B cell (primary cell): ENCODE measurements at regions not wholly inside any gene's neighbourhood (a gene's known extent, or its start where the extent isn't known, plus 50 kb on each side); places are given as distances from the start of the nearest gene placed in this dataset.

ENCODE experiments used
- ATAC-seq: fragments of 200-7000 bp; cut with Tn5 transposase; one replicate; pipeline ENCODE4 v1.10.0; 2021; ENCODE audit warnings: low read depth, mild to moderate bottlenecking, moderate number of reproducible peaks, moderate library complexity
- CTCF ChIA-PET: fragments of 350-600 bp; sonication (Branson Sonifier 250); formaldehyde crosslinking; loops from one replicate; lab custom pipeline; 2021; ENCODE audit warnings: antibody characterized with exemption, inconsistent platforms; lab: Charles Lee
- POLR2A ChIA-PET: fragments of 350-600 bp; sonication (Branson Sonifier 250); formaldehyde crosslinking; loops from one replicate; lab custom pipeline; 2021; ENCODE audit warnings: antibody characterized with exemption; lab: Charles Lee
- DNase-seq: peaks from one replicate; pipeline ENCODE4 v3.0.0; 2013
- H2AFZ ChIP-seq: 2 replicates; pipeline ENCODE4 v1.6.1; 2012; ENCODE audit warnings: mild to moderate bottlenecking, low read depth, low read length; ENCODE audit not compliant: insufficient read depth, poor library complexity, severe bottlenecking
- H3K27ac ChIP-seq, 2 donors: 1 replicate in 1 of 2; 2 replicates in 1 of 2; pipeline ENCODE4 v1.5.1; 2012 to 2013; ENCODE audit warnings: low read length in 2 of 2, mild to moderate bottlenecking in 2 of 2, moderate library complexity in 1 of 2
- H3K27me3 ChIP-seq, 4 experiments: fragments of 200-600 bp in 1 of 4; sonication (generic) in 1 of 4; replicated peaks in 1 of 4; 1 replicate in 2 of 4; 2 replicates in 2 of 4; pipeline versions ENCODE4 v1.6.1 to v1.7.0; 2013 to 2016; ENCODE audit warnings: low read length in 3 of 4, mild to moderate bottlenecking in 2 of 4, mixed read lengths in 1 of 4, moderate library complexity in 1 of 4; ENCODE audit not compliant: insufficient read depth in 4 of 4, control insufficient read depth in 3 of 4; ENCODE audit errors: control extremely low read depth in 1 of 4
- H3K36me3 ChIP-seq, 2 experiments: replicated peaks in 1 of 2; 1 replicate in 1 of 2; 2 replicates in 1 of 2; pipeline versions ENCODE4 v1.6.1 to v1.7.1; 2013; ENCODE audit warnings: low read length in 1 of 2; ENCODE audit not compliant: insufficient read depth in 2 of 2, control insufficient read depth in 1 of 2; ENCODE audit errors: control extremely low read depth in 1 of 2, extremely low read depth in 1 of 2
- H3K4me1 ChIP-seq, 2 donors: fragments of 200-600 bp in 1 of 2; sonication (generic) in 1 of 2; 1 replicate in 1 of 2; 2 replicates in 1 of 2; pipeline versions ENCODE4 v1.5.1 to v1.6.1; 2013 to 2017; ENCODE audit warnings: low read length in 2 of 2; ENCODE audit not compliant: control insufficient read depth in 2 of 2, insufficient read depth in 2 of 2
- H3K4me2 ChIP-seq: replicated peaks from 2 replicates; pipeline ENCODE3; 2012; ENCODE audit warnings: mild to moderate bottlenecking, low read depth, low read length; ENCODE audit not compliant: poor library complexity, severe bottlenecking
- H3K4me3 ChIP-seq, 5 experiments: fragments of 200-600 bp in 1 of 5; sonication (generic) in 1 of 5; 1 replicate in 3 of 5; 2 replicates in 2 of 5; pipeline versions ENCODE4 v1.5.1 to v1.7.0; 2011 to 2016; ENCODE audit warnings: low read length in 4 of 5, mild to moderate bottlenecking in 4 of 5, low read depth in 2 of 5, control low read depth in 1 of 5, moderate library complexity in 1 of 5; ENCODE audit not compliant: insufficient read depth in 1 of 5; ENCODE audit errors: control extremely low read depth in 1 of 5, extremely low read depth in 1 of 5
- H3K79me2 ChIP-seq: fragments of 200-600 bp; sonication (generic); one replicate; pipeline ENCODE4 v1.6.0; 2016; ENCODE audit warnings: low read length; ENCODE audit not compliant: control insufficient read depth, insufficient read depth
- H3K9ac ChIP-seq: fragments of 200-600 bp; sonication (generic); 2 replicates; pipeline ENCODE4 v1.6.1; 2017; ENCODE audit warnings: mild to moderate bottlenecking, low read length, moderate library complexity
- H3K9me3 ChIP-seq, 3 donors: one replicate each; pipeline versions ENCODE4 v1.6.1 to v1.7.1; 2013; ENCODE audit warnings: low read length in 2 of 3; ENCODE audit not compliant: control insufficient read depth in 2 of 3, insufficient read depth in 1 of 3; ENCODE audit errors: control extremely low read depth in 1 of 3
- H4K20me1 ChIP-seq: 2 replicates; pipeline ENCODE4 v1.6.0; 2012; ENCODE audit warnings: mild to moderate bottlenecking, low read length; ENCODE audit not compliant: insufficient read depth, control insufficient read depth, poor library complexity, severe bottlenecking
- H3K27ac Mint-ChIP-seq: one replicate; pipeline ENCODE4 v1.8.0; 2021; ENCODE audit warnings: mixed read lengths
- H3K27me3 Mint-ChIP-seq: one replicate; pipeline ENCODE4 v1.8.0; 2021; ENCODE audit warnings: mixed read lengths
- H3K4me1 Mint-ChIP-seq: one replicate; pipeline ENCODE4 v1.8.0; 2021; ENCODE audit warnings: mixed read lengths
- H3K4me3 Mint-ChIP-seq: one replicate; pipeline ENCODE4 v1.8.0; 2021; ENCODE audit warnings: mixed read lengths
- H3K9me3 Mint-ChIP-seq: one replicate; pipeline ENCODE4 v1.8.0; 2022; ENCODE audit warnings: mixed read lengths; ENCODE audit not compliant: insufficient read depth
- EZH2 ChIP-seq: IDR thresholded peaks from 2 replicates; pipeline ENCODE4 v1.6.1; 2012; ENCODE audit warnings: borderline replicate concordance, low read depth, mild to moderate bottlenecking, moderate library complexity, low read length; ENCODE audit not compliant: insufficient read depth, poor library complexity, severe bottlenecking
- WGBS: methylation state at CpG from one replicate; pipeline ENCODE4 v1.1.5; 2013; ENCODE audit warnings: missing lambda C conversion rate; ENCODE audit not compliant: insufficient coverage; 5-methylcytosine and 5-hydroxymethylcytosine counted together
- intact Hi-C: fragments of 100-400 bp; cut with micrococcal nuclease; formaldehyde crosslinking; loops from one replicate; pipeline ENCODE4 v1.10.0; 2022
- TF ChIP-seq, protein P1 (sequence below): fragments of 200-600 bp; IDR thresholded peaks from one replicate; pipeline ENCODE4 v1.8.0; 2022; ENCODE audit warnings: antibody characterized with exemption, mild to moderate bottlenecking

DNA sequence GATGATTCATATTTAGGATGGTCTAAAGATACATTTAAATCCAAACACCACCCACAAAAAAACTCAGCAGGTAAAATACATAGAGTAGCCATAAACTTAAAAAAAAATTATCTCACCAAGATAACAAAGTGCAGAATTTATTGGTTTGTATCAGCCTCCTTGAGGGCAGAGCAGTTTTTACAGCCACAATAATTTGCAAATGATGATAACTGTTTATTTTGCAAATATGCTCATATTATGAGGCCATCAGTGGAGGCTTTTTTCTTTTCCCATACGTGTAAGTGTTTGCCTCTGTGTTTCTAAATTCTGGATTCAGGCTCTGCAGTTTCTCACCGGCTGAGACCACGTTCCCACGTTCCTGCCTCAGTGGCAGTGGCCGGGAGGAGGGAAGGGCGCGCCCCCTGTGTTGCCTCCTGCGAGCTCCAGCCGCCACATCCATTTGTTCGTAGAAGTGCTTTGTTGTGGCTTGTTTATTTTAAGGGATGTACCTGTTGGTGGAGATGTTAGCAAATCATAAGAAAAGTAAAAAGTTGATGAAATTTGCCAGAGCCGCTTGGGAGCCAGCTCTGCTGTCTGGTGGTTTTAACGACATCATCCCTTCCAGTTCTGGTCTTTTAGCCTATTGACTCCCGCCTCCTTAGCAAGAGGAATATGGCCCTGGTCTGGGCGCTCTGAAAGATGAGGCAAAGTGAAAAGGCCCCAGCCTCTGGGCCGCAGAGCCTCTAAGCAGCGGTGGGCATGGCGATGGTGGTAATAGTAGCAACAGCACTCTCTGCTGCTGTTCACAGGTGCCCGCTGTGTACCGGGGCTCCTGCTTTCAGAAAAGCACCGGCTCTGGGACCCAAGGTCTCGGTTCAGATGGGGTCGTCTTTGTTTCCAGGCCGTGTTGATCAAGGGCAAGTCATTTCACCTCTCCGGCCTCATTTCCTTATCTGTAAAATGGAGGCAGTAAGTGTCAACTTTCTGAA, 66.7 kb upstream of the PPARA start:
- ChIA-PET CTCF (no interaction called here), POLR2A (no interaction called here)
- Histone ChIP-seq H3K27me3 (no peaks in the 10 kb centered on the region), H3K9ac (no peak overlapping the region), H3K27ac (no peak overlapping the region), H3K9me3 (no peaks in the 10 kb centered on the region), H3K79me2 (peaks cover 21% of the 10 kb centered on the region), H3K4me2 (no peak overlapping the region), H2AFZ (no peak overlapping the region), H3K36me3 (no peaks in the 10 kb centered on the region), H3K4me1 (no peaks in the 10 kb centered on the region), H4K20me1 (peaks cover 50% of the 10 kb centered on the region), H3K4me3 (no peak overlapping the region)
- WGBS: 96% methylated on average over 17 of the region's 24 CpGs
- intact Hi-C loops: no loop called here
- Mint-ChIP-seq H3K4me1 (no peaks in the 10 kb centered on the region), H3K27ac (no peak overlapping the region), H3K9me3 (no peaks in the 10 kb centered on the region), H3K27me3 (no peaks in the 10 kb centered on the region), H3K4me3 (no peak overlapping the region)
- DNase-seq (no peak), ATAC-seq (no peak)
- no peak for TF ChIP-seq EZH2
- TF ChIP-seq, protein P1, sequence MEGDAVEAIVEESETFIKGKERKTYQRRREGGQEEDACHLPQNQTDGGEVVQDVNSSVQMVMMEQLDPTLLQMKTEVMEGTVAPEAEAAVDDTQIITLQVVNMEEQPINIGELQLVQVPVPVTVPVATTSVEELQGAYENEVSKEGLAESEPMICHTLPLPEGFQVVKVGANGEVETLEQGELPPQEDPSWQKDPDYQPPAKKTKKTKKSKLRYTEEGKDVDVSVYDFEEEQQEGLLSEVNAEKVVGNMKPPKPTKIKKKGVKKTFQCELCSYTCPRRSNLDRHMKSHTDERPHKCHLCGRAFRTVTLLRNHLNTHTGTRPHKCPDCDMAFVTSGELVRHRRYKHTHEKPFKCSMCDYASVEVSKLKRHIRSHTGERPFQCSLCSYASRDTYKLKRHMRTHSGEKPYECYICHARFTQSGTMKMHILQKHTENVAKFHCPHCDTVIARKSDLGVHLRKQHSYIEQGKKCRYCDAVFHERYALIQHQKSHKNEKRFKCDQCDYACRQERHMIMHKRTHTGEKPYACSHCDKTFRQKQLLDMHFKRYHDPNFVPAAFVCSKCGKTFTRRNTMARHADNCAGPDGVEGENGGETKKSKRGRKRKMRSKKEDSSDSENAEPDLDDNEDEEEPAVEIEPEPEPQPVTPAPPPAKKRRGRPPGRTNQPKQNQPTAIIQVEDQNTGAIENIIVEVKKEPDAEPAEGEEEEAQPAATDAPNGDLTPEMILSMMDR: no peak

DNA sequence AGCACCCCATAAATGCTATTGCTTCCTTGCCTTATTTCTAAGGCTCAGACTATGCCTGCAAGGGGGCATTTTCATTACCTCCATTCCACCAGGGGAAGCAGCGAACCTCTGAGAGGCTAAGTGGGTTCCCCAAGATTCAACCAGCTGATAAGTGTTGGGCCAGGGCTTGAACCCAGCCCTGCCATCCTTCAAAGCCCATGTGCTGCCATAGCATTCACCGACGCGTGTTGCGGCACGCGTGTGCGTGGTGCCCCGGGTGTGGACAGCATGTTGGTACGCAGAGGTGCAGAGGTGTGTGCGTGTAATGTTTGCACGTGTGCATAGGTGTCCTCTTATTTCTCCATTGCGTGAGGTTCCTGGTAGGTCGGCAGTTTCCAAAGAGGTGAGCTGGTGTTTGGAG, 66.0 kb upstream of the PPARA start:
- CTCF ChIA-PET: no interaction called here
- no peaks in the 10 kb centered on the region for H3K27me3 ChIP-seq
- peaks cover 18% of the 10 kb centered on the region for H3K79me2 ChIP-seq
- H2AFZ ChIP-seq: no peak overlapping the region
- H3K27ac ChIP-seq: no peak overlapping the region
- no peak for TF ChIP-seq EZH2
- H3K4me1 Mint-ChIP-seq: no peaks in the 10 kb centered on the region
- H3K4me1 ChIP-seq: no peaks in the 10 kb centered on the region
- DNase-seq (no peak), ATAC-seq (no peak)
- intact Hi-C loops: no loop called here
- WGBS: 98% methylated on average over 14 of the region's 14 CpGs
- H3K27ac Mint-ChIP-seq: no peak overlapping the region
- H3K36me3 ChIP-seq: no peaks in the 10 kb centered on the region
- H3K4me3 Mint-ChIP-seq: no peak overlapping the region
- no peak overlapping the region for H3K4me3 ChIP-seq
- no peaks in the 10 kb centered on the region for H3K9me3 ChIP-seq
- no peak overlapping the region for H3K4me2 ChIP-seq
- H3K9me3 Mint-ChIP-seq: no peaks in the 10 kb centered on the region
- POLR2A ChIA-PET: no interaction called here
- H3K9ac ChIP-seq: no peak overlapping the region
- H4K20me1 ChIP-seq: peaks cover 45% of the 10 kb centered on the region
- H3K27me3 Mint-ChIP-seq: no peaks in the 10 kb centered on the region
